CD4-positive, alpha-beta T cell (primary cell): ENCODE measurements at regions not wholly inside any gene's neighbourhood (a gene's known extent, or its start where the extent isn't known, plus 50 kb on each side); places are given as distances from the start of the nearest gene placed in this dataset.

Experiments
- ATAC-seq: fragments of 200-7000 bp; cut with Tn5 transposase; one replicate; pipeline ENCODE4 v1.10.0; 2022; ENCODE audit warnings: mild to moderate bottlenecking; ENCODE audit not compliant: poor library complexity
- CTCF ChIA-PET: fragments of 350-600 bp; sonication (Branson Sonifier 250); formaldehyde crosslinking; loops from one replicate; lab custom pipeline; 2021; ENCODE audit warnings: antibody characterized with exemption, inconsistent platforms; lab: Charles Lee
- POLR2A ChIA-PET: fragments of 350-600 bp; sonication (Branson Sonifier 250); formaldehyde crosslinking; loops from one replicate; lab custom pipeline; 2021; ENCODE audit warnings: antibody characterized with exemption, inconsistent platforms; lab: Charles Lee
- DNase-seq, 14 experiments: peaks; one replicate each; pipeline ENCODE4 v3.0.0-alpha.2; 2013 to 2020; ENCODE audit warnings: mixed read lengths in 2 of 14
- H3K27ac ChIP-seq, 2 donors: one replicate each; pipeline versions ENCODE4 v1.5.1 to v1.7.0; 2013; ENCODE audit warnings: low read length in 2 of 2, low read depth in 1 of 2, mild to moderate bottlenecking in 1 of 2
- H3K27me3 ChIP-seq, 2 experiments: 1 replicate in 1 of 2; 2 replicates in 1 of 2; pipeline versions ENCODE4 v1.6.1 to v1.7.0; 2013; ENCODE audit warnings: low read length in 2 of 2, control low read depth in 1 of 2, mild to moderate bottlenecking in 1 of 2, moderate library complexity in 1 of 2; ENCODE audit not compliant: insufficient read depth in 2 of 2, control insufficient read depth in 1 of 2
- H3K36me3 ChIP-seq: one replicate; pipeline ENCODE4 v1.6.1; 2013; ENCODE audit warnings: low read length, control low read depth; ENCODE audit not compliant: insufficient read depth
- H3K4me1 ChIP-seq: one replicate; pipeline ENCODE4 v1.6.1; 2013; ENCODE audit warnings: low read length, control low read depth; ENCODE audit not compliant: insufficient read depth
- H3K4me3 ChIP-seq: one replicate; pipeline ENCODE4 v1.5.1; 2013; ENCODE audit warnings: mild to moderate bottlenecking, low read length, moderate library complexity
- H3K9me3 ChIP-seq, 2 experiments: 1 replicate in 1 of 2; 2 replicates in 1 of 2; pipeline versions ENCODE4 v1.6.1 to v1.7.0; 2013; ENCODE audit warnings: low read length in 2 of 2, mild to moderate bottlenecking in 2 of 2, control low read depth in 1 of 2, moderate library complexity in 1 of 2; ENCODE audit not compliant: control insufficient read depth in 1 of 2, insufficient read depth in 1 of 2
- H3K27ac Mint-ChIP-seq: one replicate; pipeline ENCODE4 v1.8.0; 2020; ENCODE audit warnings: mixed read lengths
- H3K27me3 Mint-ChIP-seq: one replicate; pipeline ENCODE4 v1.8.0; 2021; ENCODE audit warnings: mixed read lengths
- H3K36me3 Mint-ChIP-seq: one replicate; pipeline ENCODE4 v1.8.0; 2021; ENCODE audit warnings: low read depth, mixed read lengths
- H3K4me1 Mint-ChIP-seq: one replicate; pipeline ENCODE4 v1.8.0; 2021; ENCODE audit warnings: low read depth, mixed read lengths
- H3K4me3 Mint-ChIP-seq: one replicate; pipeline ENCODE4 v1.8.0; 2020; ENCODE audit warnings: mild to moderate bottlenecking, mixed read lengths
- H3K9me3 Mint-ChIP-seq: one replicate; pipeline ENCODE4 v1.8.0; 2020; ENCODE audit warnings: mixed read lengths
- intact Hi-C, 2 experiments: fragments of 100-400 bp; cut with DNase I in 1 of 2; cut with micrococcal nuclease in 1 of 2; formaldehyde crosslinking; loops; one replicate each; pipeline versions ENCODE4 v1.15.1 to v1.9.0; 2023 to 2025; cut with DNase I, micrococcal nuclease
- TF ChIP-seq, protein P1 (sequence below): fragments of 200-600 bp; IDR thresholded peaks from one replicate; pipeline ENCODE4 v1.8.0; 2022; ENCODE audit warnings: antibody characterized with exemption, mild to moderate bottlenecking

DNA sequence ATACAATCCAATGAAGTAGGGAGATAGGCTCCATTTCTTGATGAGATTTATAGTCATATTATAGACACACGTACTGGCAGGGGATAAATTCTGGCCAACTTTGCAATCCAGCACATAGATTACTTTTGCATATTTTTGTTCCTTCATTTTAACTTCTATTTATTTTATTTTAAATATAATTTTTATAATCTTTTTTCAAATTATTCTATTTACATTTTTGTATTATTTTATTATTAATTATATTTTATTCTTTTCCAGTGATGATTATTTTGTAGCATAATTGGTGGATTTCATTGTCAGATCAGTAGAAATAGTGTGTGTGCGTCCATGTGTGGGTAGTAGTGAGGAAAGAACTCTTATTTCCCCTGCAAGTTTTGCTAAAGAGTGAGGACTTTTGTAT lies 980.1 kb upstream of the TYRP1 start:
- ATAC-seq = no peak
- H3K9me3 ChIP-seq = no peaks in the 10 kb centered on the region
- intact Hi-C loops = no loop called here
- DNase-seq = no peak
- Mint-ChIP-seq H3K36me3 (no peaks in the 10 kb centered on the region), H3K9me3 (peaks cover 15% of the 10 kb centered on the region), H3K27ac (no peak overlapping the region), H3K4me3 (no peak overlapping the region), H3K27me3 (no peaks in the 10 kb centered on the region), H3K4me1 (no peaks in the 10 kb centered on the region)
- no peaks in the 10 kb centered on the region for H3K4me1 ChIP-seq
- H3K36me3 ChIP-seq = no peaks in the 10 kb centered on the region
- ChIA-PET POLR2A (no interaction called here), CTCF (no interaction called here)
- no peak overlapping the region for H3K27ac ChIP-seq
- H3K4me3 ChIP-seq = no peak overlapping the region
- H3K27me3 ChIP-seq = no peaks in the 10 kb centered on the region
- TF ChIP-seq, protein P1, sequence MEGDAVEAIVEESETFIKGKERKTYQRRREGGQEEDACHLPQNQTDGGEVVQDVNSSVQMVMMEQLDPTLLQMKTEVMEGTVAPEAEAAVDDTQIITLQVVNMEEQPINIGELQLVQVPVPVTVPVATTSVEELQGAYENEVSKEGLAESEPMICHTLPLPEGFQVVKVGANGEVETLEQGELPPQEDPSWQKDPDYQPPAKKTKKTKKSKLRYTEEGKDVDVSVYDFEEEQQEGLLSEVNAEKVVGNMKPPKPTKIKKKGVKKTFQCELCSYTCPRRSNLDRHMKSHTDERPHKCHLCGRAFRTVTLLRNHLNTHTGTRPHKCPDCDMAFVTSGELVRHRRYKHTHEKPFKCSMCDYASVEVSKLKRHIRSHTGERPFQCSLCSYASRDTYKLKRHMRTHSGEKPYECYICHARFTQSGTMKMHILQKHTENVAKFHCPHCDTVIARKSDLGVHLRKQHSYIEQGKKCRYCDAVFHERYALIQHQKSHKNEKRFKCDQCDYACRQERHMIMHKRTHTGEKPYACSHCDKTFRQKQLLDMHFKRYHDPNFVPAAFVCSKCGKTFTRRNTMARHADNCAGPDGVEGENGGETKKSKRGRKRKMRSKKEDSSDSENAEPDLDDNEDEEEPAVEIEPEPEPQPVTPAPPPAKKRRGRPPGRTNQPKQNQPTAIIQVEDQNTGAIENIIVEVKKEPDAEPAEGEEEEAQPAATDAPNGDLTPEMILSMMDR = no peak

DNA sequence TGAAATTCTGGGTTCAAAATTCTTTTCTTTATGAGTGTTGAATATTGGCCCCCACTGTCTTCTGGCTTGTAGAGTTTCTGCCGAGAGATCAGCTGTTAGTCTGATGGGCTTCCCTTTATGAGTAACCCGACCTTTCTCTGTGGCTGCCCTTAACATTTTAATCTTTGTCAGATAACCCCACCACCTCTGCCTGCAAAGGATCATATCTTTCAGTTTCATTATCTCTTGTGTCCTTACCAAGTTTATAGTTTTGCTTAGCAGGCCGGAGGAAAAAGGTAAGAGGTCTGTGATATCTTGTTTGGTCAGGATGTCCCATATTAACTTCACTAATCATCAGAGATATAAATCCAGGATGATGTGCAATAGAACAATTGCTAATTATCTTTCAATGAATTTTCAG lies 970.2 kb upstream of the TYRP1 start:
- H3K36me3 ChIP-seq = no peaks in the 10 kb centered on the region
- intact Hi-C loops = no loop called here
- H3K27ac ChIP-seq = no peak overlapping the region
- DNase-seq (no peak), ATAC-seq (no peak)
- Mint-ChIP-seq H3K27ac (no peak overlapping the region), H3K4me3 (no peak overlapping the region), H3K9me3 (peaks cover 11% of the 10 kb centered on the region), H3K4me1 (no peaks in the 10 kb centered on the region), H3K27me3 (no peaks in the 10 kb centered on the region), H3K36me3 (no peaks in the 10 kb centered on the region)
- ChIA-PET POLR2A (no interaction called here), CTCF (no interaction called here)
- H3K4me1 ChIP-seq = no peaks in the 10 kb centered on the region
- TF ChIP-seq, protein P1 = no peak
- H3K9me3 ChIP-seq = peaks cover 0 to 7% of the 10 kb centered on the region in 2 experiments
- H3K27me3 ChIP-seq = no peaks in the 10 kb centered on the region
- no peak overlapping the region for H3K4me3 ChIP-seq

DNA sequence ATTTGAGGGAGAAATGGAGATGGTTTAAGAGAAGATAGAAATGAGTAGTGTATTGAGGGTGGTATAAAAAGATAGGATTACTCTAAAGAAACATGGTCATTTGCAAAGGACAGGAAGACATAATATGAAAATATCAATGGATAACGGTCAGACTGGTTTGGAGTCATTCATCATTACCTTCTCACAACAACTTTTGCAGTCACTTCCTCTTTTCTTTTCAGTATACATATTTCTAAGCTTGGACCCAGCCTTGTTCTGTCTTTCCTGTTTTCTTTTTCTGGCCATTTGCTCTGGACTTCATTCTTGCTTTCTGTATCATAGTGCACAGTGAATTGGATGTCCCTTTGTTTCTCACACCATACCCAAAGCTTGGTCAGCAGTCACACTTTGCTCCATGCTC lies 966.5 kb upstream of the TYRP1 start:
- Mint-ChIP-seq H3K27me3 (no peaks in the 10 kb centered on the region), H3K36me3 (no peaks in the 10 kb centered on the region), H3K4me1 (no peaks in the 10 kb centered on the region), H3K4me3 (no peak overlapping the region), H3K9me3 (peaks cover 10% of the 10 kb centered on the region), H3K27ac (no peak overlapping the region)
- intact Hi-C loops = no loop called here
- H3K9me3 ChIP-seq = peaks cover 0 to 12% of the 10 kb centered on the region in 2 experiments
- CTCF ChIA-PET = no interaction called here
- no peaks in the 10 kb centered on the region for H3K4me1 ChIP-seq
- POLR2A ChIA-PET = no interaction called here
- H3K4me3 ChIP-seq = no peak overlapping the region
- H3K36me3 ChIP-seq = no peaks in the 10 kb centered on the region
- H3K27ac ChIP-seq = no peak overlapping the region
- H3K27me3 ChIP-seq = no peaks in the 10 kb centered on the region
- no peak for DNase-seq
- TF ChIP-seq, protein P1 = no peak
- ATAC-seq = no peak
